Renal cortex interstitium (tissue), 11 donors: ENCODE measurements at regions not wholly inside any gene's neighbourhood (a gene's known extent, or its start where the extent isn't known, plus 50 kb on each side); places are given as distances from the start of the nearest gene placed in this dataset.
"Not testable (repeated sequence)": the region's sequence is repeated elsewhere in the genome, so short reads cannot be mapped to it uniquely, and the experiment has no call there.

Source experiments
- DNase-seq, 11 donors: peaks; one replicate each; pipeline ENCODE4 v3.0.0-alpha.2; 2013; ENCODE audit warnings: low read depth in 9 of 11, low spot score in 4 of 11; ENCODE audit errors: extremely low read depth in 1 of 11

DNA sequence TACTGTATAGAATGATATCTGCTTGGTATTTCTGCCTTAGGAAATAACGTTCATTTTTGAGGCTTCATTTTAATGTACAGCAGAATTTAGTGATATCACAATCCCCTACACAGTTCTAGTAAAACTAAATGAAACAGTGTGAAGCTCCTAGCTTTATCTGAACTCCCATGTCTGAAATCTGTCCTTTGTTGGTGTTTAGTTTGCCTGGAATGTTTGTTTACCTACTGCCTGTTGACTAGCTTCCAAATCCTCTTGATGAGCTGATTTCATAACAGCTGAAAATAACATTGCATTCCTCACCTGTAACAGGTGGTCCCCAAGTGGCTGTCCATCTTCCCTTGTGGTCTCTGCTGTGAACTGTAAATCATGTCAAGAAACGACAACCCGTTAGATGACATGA is 629.1 kb downstream of the TTLL7 start:
- DNase-seq = not testable (repeated sequence)

DNA sequence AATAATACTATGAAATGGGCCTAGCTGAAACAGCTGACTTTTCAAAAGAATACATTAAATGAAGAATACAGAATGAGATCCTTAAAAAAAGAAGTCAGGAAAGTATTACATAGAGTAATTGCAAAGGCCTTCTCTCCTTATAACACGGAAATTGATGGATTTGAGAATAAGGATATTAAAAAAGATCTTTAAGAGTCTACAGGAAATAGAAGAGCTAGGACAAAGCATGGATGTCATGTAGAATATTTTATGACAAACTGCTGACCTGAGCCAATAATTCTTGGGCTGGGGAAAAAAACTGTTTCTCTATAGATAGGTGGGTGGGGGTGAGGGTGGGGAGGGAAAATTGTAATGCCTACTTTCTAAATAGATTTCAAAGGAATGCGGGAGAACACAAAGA is 633.6 kb downstream of the TTLL7 start:
- not testable (repeated sequence) for DNase-seq

- not testable (repeated sequence) for DNase-seq
Measured at GRCh38 chr1:83345375-83345774, 653.6 kb downstream of the TTLL7 start.

GRCh38 chr1:83343767-83344166 is 655.2 kb downstream of the TTLL7 start:
- DNase-seq = not testable (repeated sequence)

DNA sequence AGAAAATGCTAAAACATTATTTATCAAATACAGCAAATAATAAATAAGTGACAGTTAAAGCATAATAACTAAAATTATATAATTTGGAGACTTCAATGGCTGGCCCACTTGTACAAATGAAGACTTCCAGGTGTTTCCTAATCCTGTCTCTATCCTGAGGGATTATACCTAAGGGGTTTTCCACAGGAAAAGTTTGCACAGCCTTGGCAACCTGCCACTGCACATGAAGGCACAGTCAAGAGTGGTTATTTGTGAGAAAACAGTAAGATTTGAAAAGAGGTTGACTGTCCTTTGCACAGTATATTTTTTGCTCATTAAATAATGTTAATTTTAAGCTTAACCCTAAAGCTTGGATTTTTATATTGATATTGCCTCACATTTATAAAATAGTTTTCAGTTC is 655.9 kb downstream of the TTLL7 start:
- DNase-seq = not testable (repeated sequence)

DNA sequence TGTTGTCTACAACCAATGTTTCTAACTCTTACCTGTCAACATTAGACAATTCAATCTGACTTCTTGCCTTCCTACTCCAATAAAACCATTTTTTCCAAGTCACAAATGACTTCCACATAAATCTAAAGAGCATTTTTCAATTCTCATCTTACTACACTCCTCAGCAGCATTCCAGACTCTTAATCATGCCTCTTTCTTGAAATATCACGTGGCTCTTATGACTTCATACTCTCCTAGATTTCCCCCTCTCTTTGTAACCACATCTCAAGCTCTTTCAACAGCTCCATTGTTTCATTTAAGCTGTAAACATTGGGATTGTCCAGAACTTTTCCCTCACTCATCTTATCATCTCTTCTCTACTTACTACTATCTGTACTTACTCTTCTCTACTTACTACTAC is 666.6 kb downstream of the TTLL7 start:
- DNase-seq = not testable (repeated sequence)

DNA sequence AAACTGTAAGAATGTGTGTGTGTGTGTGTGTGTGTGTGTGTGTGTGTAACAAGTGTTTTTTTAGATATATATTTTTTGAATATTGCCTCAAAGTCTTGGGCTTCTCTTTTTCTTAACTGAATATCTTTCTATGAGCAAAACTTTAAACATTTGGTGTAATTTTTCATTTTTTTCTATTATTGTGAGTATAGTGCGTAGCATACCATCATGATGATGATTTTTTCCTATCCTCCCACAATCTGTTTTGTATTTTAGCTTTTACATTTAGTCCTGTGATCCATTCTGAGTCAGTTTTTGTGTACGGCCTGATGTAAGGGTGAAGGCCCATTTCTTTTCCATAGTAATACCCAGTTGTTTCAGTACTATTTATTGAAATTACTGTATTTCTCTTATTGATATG is 680.6 kb downstream of the TTLL7 start:
- no peak for DNase-seq

GRCh38 chr1:83315446-83315845 is 683.5 kb downstream of the TTLL7 start:
- not testable (repeated sequence) for DNase-seq

- not testable (repeated sequence) for DNase-seq
Measured at GRCh38 chr1:83310161-83310560, 688.8 kb downstream of the TTLL7 start.

- not testable (repeated sequence) for DNase-seq
Measured at GRCh38 chr1:83309035-83309434, 689.9 kb downstream of the TTLL7 start.

DNA sequence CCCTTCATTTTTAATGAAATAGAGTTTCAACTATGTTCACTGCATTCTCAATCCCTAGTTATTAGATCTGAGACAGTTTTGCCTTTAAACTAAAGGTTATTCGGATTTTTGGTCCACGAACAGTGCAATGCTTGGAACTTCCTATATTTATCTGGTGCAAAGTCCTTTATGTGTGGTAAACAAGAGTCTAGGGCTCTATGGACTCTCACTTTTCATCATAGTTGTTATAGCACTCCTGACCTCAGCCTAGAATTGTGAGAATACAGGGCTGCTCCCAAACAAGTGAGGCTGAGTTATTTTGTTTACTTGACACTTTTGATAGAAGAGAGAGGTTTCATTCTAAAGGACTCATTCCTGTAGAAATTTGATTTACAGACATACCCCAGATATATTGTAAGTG is 692.1 kb downstream of the TTLL7 start:
- DNase-seq = not testable (repeated sequence)

GRCh38 chr1:83295594-83295993 is 703.3 kb downstream of the TTLL7 start:
- DNase-seq = not testable (repeated sequence)

DNA sequence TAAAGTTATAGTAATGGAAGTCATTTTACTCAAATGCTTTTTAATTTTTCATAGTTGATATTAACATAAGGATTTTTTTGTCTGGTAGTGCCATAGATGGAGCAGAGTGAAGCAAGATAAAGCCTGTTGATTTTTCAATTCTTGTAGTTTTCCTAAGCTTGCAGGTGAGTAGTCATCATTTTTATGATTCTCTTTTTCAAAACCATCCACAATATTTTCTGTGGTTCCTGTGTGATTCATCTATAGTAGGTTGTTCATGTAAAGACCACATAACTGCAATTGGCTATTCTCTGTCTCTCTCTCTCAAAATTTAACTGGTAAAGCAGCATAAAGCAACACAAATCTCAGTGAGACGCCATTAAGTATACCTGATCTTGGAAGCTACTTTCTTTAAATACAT is 711.5 kb downstream of the TTLL7 start:
- not testable (repeated sequence) for DNase-seq

GRCh38 chr1:83274656-83275055 is 724.3 kb downstream of the TTLL7 start:
- DNase-seq = not testable (repeated sequence)

DNA sequence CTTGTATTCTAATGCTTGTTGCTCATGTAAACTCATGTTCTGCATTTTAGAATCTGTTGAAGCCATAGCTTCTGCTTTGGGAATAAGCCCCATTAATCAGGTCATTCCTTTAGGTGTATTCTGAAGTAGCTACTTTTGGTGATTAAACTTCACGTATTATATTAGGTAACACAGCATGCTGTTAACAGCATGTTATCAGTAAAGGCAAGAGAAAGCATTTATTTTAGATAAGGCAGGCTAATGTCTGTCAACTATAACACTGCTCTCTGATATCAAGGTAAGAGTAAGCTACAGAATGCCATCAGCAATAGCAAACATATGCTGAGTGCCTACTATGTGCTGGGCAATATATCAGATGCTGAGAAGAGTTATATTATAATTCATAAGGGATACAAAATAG is 726.4 kb downstream of the TTLL7 start:
- not testable (repeated sequence) for DNase-seq

DNA sequence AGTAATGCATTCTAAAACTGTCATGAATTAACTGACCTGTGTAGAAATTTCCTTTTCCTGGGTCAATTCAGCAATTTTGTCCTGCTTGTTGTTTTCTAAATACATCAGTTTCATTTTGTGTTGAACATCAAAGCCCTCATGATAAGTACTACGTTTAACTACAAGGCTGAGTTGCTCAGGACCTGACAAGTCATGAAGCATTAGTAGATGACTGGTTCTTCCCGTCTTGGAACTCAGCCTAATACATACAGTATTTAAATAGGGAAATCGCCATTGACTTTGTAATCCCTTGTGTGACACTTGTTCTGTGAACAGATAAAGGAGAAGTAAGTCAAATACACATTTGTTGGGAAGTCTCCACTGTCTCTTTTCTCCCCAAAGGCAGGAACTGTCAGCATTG is 727.1 kb downstream of the TTLL7 start:
- not testable (repeated sequence) for DNase-seq

DNA sequence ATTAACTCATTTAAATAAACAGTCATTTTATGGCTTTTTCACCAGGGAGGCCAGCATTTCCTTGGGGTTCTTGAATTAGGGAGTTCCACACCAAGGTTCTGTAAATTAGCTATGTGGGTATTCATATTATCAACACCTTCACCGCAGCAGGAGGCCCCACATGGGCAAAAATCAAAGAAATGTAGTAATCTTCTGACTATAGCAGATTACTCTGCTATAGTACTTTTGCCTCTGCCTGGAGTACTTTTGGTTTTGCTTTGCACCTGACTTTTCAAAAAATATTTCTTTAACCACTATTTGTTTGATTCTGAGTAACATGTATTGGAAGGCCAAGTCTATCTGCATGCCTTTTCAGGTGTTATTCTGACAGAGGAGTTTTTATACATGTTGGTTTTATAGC is 728.1 kb downstream of the TTLL7 start:
- not testable (repeated sequence) for DNase-seq

GRCh38 chr1:83263808-83264207 is 735.1 kb downstream of the TTLL7 start:
- DNase-seq = not testable (repeated sequence)

GRCh38 chr1:83251687-83252086 is 747.2 kb downstream of the TTLL7 start:
- DNase-seq = not testable (repeated sequence)

DNA sequence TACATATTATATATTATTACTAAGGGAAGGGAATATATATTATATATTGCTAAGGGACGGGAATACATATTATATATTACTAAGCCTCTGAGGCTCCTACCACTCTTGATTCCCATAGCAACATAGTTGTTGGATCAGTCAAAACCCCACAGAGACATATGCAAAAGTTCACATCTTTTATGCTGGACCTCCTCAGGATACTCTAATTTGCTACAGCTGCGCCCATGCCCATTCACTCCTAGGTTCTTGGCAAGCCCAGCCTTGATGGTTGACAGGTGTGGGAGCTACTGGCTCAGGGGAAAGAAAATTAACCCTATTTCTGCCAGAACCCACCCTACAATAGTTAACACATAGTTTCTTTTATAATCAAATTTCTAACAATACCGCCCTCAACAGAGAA is 752.2 kb downstream of the TTLL7 start:
- not testable (repeated sequence) for DNase-seq

- not testable (repeated sequence) for DNase-seq
Measured at GRCh38 chr1:83244832-83245231, 754.1 kb downstream of the TTLL7 start.

DNA sequence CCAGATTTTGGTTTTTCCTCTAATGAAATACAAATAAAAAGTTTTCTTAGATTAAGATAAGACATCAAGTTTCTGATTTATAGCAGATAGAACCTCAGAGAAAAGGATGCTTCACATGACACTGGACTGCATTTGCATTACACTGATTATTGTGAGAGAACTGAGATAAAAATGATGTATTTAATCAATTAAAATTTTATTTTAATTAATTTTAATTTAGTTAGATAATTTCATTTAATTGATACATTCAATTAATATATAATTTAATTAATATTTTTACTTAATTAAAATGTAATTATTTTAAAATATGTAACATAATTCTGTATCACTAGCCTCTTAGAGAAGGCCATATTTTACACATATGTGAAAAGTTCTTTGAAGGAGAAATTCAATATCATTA is 759.4 kb downstream of the TTLL7 start:
- DNase-seq = not testable (repeated sequence)
